ENCODE measurements at regions not wholly inside any gene's neighbourhood (a gene's known extent, or its start where the extent isn't known, plus 50 kb on each side); places are given as distances from the start of the nearest gene placed in this dataset.

DNA sequence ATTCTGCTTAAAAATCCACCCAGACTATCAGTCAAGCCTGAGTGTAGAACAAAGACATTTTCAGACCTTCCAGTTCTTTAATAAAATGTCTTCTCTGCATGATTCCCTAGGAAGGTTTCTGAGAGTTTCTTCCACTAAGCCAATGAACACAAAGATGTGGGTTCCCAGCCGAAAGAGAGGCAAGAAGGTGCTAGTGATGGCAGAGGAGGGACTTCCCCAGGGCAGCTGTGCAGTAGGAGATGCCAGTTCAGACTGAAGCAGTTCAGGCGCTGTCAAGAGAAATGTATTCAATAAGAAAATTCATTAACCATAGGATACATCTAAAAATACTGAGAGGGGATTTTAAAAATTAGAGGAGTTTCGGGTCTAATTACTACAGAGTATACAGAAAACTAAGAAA lies 83.3 kb downstream of the RND3 start:
- DNase-seq, result no peak
- no peak overlapping the region for H3K4me3 ChIP-seq
- TF ChIP-seq, protein P1, sequence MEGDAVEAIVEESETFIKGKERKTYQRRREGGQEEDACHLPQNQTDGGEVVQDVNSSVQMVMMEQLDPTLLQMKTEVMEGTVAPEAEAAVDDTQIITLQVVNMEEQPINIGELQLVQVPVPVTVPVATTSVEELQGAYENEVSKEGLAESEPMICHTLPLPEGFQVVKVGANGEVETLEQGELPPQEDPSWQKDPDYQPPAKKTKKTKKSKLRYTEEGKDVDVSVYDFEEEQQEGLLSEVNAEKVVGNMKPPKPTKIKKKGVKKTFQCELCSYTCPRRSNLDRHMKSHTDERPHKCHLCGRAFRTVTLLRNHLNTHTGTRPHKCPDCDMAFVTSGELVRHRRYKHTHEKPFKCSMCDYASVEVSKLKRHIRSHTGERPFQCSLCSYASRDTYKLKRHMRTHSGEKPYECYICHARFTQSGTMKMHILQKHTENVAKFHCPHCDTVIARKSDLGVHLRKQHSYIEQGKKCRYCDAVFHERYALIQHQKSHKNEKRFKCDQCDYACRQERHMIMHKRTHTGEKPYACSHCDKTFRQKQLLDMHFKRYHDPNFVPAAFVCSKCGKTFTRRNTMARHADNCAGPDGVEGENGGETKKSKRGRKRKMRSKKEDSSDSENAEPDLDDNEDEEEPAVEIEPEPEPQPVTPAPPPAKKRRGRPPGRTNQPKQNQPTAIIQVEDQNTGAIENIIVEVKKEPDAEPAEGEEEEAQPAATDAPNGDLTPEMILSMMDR (IDR thresholded peaks at IDR 0.05), result no peak
- no peaks in the 10 kb centered on the region for H3K9me3 ChIP-seq
- intact Hi-C loops (cut with DNase I), result no loop called here
- no peak overlapping the region for H3K27ac ChIP-seq
- ATAC-seq, result no peak
- H3K4me1 ChIP-seq, result no peaks in the 10 kb centered on the region
- H3K36me3 ChIP-seq, result no peaks in the 10 kb centered on the region
- no peaks in the 10 kb centered on the region for H3K27me3 ChIP-seq (ENCODE audit: low read depth)

DNA sequence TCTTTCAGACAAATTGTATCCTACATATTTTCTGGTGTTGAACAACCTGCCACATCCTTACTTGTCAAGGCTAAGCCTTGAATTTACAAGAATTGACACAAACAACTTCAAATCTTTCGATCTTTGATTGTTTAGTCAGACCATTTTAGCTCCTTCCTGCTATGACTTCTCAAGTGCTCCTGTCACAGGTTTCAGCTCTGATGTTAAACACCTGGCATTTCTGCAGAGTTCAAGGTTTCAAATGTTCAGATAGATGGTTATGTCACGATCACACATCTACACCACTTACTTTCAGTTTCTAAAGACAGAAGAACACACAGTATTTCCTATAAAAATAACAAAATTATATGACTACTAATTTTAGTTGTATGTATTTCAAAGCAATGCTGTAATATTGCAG lies 84.0 kb downstream of the RND3 start:
- intact Hi-C loops (cut with DNase I), result no loop called here
- Histone ChIP-seq H3K9me3 (no peaks in the 10 kb centered on the region), H3K4me3 (no peak overlapping the region), H3K27me3 (ENCODE audit: low read depth) (no peaks in the 10 kb centered on the region), H3K36me3 (no peaks in the 10 kb centered on the region), H3K4me1 (no peaks in the 10 kb centered on the region), H3K27ac (no peak overlapping the region)
- TF ChIP-seq, protein P1 (IDR thresholded peaks at IDR 0.05), result no peak
- DNase-seq, result no peak
- ATAC-seq, result no peak

DNA sequence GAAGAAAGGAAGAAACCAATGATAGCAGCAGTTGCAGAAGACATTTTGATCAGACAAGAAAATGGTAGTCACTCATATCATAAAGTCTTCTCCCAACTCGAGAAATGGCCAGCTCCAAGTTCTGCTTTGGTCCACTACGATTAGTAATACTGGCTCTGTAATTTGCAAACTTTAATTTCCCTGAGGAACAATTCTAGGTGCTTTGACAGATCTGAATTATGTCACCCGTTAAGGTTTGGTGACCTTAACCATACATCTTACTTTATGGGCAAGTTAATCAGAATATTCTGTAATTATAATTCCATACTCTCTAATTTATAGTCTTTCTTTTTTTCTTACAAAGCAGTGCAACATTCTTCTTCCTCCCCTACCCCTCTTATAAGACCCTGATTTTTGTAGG lies 84.5 kb downstream of the RND3 start:
- intact Hi-C loops (cut with DNase I), result no loop called here
- Histone ChIP-seq H3K36me3 (no peaks in the 10 kb centered on the region), H3K27ac (no peak overlapping the region), H3K4me1 (no peaks in the 10 kb centered on the region), H3K27me3 (ENCODE audit: low read depth) (no peaks in the 10 kb centered on the region), H3K9me3 (no peaks in the 10 kb centered on the region), H3K4me3 (no peak overlapping the region)
- DNase-seq (no peak), ATAC-seq (no peak)
- TF ChIP-seq, protein P1 (IDR thresholded peaks at IDR 0.05), result no peak

DNA sequence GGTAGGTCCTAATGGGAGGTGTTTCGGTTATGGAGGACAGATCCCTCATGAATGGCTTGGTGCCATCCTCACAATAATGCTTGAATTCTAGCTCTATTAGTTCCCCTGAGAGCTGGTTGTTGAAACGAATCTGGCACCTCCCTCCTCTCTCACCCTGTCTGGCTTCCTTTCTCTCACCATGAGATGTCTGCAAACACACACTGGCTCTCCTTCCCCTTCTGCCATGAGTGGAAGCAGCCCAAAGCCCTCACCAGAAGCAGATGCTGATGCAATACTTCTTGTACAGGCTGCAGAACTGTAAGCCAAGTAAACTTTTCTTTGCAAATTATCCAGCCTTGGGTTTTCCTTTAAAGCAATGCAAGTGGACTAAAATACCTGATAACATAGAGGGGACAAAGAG lies 86.6 kb downstream of the RND3 start:
- H3K4me3 ChIP-seq, result no peak overlapping the region
- ATAC-seq (no peak), DNase-seq (no peak)
- no peaks in the 10 kb centered on the region for H3K9me3 ChIP-seq
- no peaks in the 10 kb centered on the region for H3K36me3 ChIP-seq
- no peaks in the 10 kb centered on the region for H3K4me1 ChIP-seq
- TF ChIP-seq, protein P1 (IDR thresholded peaks at IDR 0.05), result no peak
- H3K27ac ChIP-seq, result no peak overlapping the region
- intact Hi-C loops (cut with DNase I), result no loop called here
- no peaks in the 10 kb centered on the region for H3K27me3 ChIP-seq (ENCODE audit: low read depth)

DNA sequence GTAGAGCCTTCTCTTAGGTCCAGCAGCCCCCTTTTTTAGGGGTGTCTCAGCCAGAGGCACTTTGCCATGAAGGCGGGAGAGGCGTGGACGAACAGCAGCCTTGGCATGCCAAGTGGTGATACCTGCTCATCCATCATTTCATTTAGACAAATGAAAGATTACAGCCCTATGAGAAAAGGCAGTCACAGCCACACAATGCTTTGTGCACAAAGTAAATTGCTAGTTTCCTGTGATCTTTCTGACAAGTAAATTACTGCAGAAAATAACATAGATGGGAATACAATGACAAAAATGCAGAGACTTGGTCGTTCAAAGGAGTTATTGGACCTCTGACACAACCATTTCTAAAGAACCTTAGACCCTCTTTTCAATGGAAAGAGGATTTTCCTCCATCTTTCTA lies 94.9 kb downstream of the RND3 start:
- no peak for ATAC-seq
- Histone ChIP-seq H3K4me1 (no peaks in the 10 kb centered on the region), H3K4me3 (no peak overlapping the region), H3K9me3 (no peaks in the 10 kb centered on the region), H3K27ac (no peak overlapping the region), H3K27me3 (ENCODE audit: low read depth) (no peaks in the 10 kb centered on the region), H3K36me3 (no peaks in the 10 kb centered on the region)
- DNase-seq, result no peak
- intact Hi-C loops (cut with DNase I), result no loop called here
- TF ChIP-seq, protein P1 (IDR thresholded peaks at IDR 0.05), result no peak

DNA sequence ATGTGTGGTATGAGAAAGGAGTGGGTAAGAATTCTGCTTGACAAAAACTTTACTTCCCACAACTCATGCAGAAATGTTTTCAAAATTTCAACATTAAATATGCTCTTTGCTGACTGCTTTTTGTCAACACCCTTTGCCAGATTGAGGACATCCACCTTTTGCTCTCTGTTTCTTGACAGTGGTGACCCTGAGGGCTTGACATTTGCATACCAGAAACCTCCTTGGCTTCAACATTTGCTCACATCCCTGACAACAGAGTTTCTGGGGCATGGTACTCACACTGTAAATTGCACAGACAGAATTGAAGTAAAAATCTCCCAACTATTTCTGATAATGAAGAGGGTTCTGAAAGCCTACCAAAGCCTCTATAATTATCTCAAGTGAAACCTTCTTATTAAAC lies 95.7 kb downstream of the RND3 start:
- ATAC-seq (no peak), DNase-seq (no peak)
- intact Hi-C loops (cut with DNase I), result no loop called here
- H3K4me1 ChIP-seq, result no peaks in the 10 kb centered on the region
- H3K27ac ChIP-seq, result no peak overlapping the region
- no peaks in the 10 kb centered on the region for H3K27me3 ChIP-seq (ENCODE audit: low read depth)
- H3K9me3 ChIP-seq, result no peaks in the 10 kb centered on the region
- no peaks in the 10 kb centered on the region for H3K36me3 ChIP-seq
- TF ChIP-seq, protein P1 (IDR thresholded peaks at IDR 0.05), result no peak
- no peak overlapping the region for H3K4me3 ChIP-seq
